ENCODE measurements at regions not wholly inside any gene's neighbourhood (a gene's known extent, or its start where the extent isn't known, plus 50 kb on each side); places are given as distances from the start of the nearest gene placed in this dataset.
"Not testable (repeated sequence)": the region's sequence is repeated elsewhere in the genome, so short reads cannot be mapped to it uniquely, and the experiment has no call there.

DNA sequence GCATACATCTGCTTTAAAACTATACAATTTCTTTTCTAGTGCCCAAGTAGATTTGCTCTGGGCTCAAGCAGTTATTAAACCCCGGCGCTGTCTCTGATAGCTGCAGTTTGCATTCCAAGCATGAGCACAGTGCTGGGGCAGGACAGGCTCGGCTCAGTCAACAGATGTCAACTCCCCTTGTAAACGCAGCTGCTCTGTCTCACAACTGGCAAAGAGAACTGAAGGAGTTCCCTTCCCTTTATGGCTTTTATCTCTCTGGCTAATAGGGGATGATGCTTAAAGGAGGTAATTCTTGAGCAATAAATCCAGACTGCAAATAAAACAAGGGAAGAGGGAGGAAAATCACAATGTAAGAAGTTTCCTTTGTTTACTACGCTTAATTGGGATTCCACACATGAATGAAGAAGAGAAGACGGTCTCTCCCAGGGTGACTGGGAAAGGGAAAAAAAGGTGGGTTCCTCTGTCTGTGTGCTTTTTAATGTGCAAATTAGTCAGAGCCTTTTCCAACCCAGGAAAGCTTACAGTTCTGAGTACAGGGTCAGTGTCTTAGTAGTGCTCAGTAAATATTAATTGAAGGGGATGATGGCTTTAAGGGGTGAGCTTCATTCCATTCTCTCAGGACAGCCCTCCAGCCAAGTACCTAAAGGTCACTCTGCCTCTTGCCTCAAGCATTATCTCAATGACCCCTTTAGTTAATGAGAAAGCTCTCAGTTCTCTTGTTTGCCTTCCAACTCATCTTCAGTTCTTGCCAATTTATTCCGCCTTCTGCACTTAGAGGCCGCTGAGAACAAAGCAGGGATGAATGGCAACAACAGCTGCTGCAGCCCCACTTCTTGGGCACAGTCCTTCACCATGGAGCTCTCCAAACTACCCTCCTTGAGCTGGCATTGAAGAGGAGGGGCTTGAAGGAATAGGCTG is 155.7 kb upstream of the JADE1 start:
- no peak for DNase-seq (ENCODE audit: extremely low read depth in 1 of 2, low read depth in 1 of 2)

DNA sequence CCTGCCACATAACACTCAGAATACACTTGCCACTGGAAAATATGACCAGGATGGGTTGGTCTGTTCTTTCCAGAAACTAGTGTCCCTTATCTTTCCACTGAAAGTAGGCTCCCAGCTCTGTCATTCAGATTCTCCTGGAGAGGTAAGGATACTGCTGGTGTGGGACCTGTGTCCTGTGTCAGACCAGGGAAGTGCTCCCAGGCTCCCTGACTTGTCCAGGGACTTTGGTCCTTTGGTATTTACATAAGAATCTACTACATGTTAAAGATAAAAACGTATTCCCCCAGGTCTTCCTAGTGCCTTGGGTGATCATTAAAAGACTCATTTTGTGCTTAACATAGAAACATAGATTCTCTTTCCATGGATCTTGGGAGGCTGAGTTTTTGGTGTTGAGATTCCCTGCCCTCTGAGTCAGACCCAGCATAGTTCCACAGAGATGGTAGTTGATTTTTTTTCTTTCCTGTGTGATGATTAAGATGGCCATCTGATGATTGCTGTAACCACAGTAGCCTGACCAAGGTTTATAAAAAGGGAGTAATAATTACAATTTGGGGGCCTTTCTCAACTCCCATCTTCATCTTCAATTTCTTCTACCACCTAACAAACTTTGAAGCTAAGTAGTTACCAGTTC is 159.8 kb upstream of the JADE1 start:
- DNase-seq (ENCODE audit: extremely low read depth in 1 of 2, low read depth in 1 of 2): no peak

DNA sequence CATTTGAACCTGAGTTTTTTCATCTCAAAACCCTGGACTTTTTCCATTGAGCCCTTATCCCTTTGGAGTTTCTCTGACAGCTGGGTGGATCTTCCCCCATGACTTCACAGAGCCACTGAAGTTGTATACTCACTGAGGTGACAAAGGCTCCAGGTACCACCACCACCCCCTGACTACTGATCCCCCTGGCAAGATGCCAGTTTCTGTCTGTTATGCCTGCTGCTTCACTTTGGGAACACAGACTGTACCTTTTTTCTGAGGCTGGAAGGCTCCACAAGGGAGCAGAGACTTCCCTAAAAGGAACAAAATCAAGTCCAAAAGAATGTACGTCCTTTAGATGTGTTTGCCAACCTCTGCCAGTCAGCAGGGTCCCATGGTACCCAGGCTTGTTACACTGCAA is 160.3 kb upstream of the JADE1 start:
- no peak for DNase-seq (ENCODE audit: extremely low read depth in 1 of 2, low read depth in 1 of 2)

DNA sequence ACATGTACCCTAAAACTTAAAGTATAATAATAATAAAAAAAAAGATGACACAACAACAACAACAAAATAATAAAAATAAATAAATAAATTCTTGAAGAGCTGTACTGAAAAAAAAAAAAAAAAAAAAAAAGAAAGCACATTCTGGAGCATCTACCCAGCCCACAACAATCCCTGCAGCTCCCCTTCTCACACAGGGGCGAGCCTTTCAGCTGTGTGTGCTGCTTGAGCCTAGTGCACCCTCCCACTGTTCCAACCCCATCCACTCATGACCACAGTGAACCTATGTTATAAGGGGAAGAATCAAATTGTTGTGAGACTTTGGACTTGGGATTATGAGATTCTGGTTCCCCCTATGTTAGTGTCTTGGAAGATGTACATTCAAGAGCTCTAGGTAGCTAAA is 161.5 kb upstream of the JADE1 start:
- DNase-seq (ENCODE audit: extremely low read depth in 1 of 2, low read depth in 1 of 2): no peak

DNA sequence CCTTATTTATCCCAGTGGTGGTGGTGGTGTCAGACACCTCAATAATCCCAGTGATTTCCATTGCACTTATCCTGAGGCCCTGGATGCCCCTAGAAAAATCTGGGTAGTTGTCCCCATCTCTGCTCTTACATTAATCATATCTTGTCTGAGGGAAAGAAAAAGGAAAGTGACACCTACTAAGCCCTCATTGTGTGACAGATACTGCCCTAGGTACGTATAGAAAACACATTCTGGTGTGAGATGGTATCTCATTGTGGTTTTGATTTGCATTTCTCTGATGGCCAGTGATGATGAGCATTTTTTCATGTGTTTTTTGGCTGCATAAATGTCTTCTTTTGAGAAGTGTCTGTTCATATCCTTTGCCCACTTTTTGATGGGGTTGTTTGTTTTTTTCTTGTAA is 162.6 kb upstream of the JADE1 start:
- DNase-seq (ENCODE audit: extremely low read depth in 1 of 2, low read depth in 1 of 2): not testable (repeated sequence)

DNA sequence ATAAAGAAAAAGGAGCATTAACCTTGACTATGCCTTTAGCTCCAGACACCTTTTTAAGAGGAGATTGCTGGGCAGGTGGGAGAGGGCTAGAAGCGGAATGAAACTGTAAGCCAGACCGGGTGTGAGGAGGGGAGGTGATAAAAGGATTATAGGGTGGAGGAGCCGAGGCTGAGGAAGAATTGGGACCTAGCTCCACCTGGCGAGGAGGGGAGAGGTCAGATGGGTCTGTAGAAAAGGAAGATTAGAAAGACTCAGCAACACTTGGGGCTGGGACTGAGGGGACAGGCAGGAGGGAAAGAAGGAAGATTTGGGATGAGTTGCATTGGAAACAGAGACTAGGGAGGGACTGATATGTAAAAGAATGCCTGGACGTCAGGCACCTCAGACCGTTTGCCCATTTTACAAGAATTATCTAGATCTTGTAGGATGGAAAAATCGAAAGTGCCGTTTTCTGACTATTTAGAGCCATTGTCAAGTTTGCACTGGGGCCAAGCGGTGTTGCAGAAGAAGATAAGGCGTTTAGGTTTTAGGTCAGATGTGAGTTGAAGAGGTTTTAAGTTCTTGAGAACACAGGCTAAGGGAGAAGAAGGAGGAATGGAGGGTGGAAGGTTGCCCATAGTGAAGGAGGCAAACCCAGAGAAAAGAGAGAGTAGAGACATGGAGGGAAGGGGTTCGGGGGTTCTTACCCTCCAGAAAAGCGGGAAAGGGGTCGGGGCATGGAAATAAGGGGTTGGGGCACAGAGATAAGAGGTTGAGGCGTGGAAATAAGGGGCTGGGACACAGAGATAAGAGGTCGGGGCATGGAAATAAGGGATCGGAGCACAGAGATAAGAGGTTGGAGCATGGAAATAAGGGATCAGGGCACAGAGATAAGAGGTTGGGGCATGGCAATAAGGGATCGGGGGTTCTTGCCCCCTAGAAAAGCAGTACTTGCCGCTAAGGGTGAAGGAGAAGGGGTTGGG is 164.5 kb upstream of the JADE1 start:
- not testable (repeated sequence) for DNase-seq (ENCODE audit: extremely low read depth in 1 of 2, low read depth in 1 of 2)

DNA sequence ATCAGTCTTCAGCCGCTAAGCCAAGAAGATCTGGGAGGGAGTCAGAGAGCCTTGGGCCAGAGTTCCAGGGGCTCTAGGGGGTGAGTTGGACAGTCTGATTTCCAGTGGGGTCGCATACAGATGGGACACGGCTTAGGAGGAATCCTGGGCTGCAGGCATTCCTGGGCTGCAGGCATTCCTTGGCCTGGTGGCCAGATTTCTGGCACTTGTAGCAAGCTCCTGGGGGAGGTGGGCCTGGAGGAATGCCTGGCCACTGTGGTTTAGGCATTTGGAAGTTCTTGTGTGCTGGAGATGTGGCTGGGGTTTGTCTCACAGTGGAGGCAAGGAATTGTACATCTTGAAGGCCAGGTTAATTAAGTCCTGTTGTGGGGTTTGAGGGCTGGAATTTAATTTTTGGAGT is 165.4 kb upstream of the JADE1 start:
- DNase-seq (ENCODE audit: extremely low read depth in 1 of 2, low read depth in 1 of 2): not testable (repeated sequence)

DNA sequence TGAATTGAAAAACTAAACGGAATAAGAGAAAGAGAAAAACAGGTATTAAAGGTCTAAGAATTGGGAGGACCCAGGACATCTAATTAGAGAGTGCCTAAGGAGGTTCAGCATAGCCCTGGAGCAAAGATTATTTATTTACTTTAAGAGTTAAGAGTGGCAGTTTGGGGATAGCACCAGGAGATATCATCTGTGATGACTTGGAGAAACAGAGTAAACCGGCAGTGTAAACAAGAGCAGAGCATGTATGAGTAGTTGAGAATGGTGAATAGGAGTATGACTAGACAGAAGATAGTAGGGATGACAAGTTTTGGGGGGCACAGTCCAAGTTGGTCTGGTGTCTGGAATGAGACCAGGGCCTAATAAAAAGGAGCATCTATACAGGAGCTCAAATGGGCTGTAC is 167.9 kb upstream of the JADE1 start:
- DNase-seq (ENCODE audit: extremely low read depth in 1 of 2, low read depth in 1 of 2): not testable (repeated sequence)

DNA sequence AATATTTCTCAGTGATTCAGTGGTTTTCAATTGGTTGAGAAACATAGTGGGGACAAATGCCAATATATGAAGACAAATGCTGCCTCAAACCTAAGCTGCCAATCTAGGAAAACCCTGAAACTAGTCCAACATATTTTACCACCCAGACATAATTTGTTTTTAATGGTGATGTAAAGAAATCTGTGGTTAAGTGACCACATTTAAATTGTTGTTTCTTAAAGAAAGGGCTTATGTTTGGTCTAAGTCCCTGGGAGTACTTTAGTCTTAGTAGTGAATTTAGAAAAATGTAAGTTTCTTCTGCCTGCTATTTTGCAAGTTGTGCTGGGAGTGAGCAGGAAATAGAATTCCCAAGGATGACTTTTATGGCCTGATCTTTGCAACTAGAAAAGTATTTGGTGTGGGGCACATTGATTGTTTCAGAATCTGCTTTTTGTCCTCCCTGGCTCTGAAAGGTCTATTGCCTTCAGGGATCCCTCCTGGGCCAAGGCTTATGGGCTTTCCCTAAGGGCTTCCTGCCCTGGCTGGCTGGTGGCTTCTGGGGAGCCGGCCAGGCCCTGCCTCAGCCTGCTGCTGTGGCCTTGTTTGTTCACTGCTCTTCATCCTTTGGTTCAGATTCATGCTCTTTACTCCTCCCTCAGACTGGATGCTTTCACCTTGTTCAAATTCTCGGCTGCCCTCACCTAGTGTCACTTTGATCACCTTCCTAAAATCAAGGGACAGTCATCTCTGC is 169.8 kb upstream of the JADE1 start:
- no peak for DNase-seq (ENCODE audit: extremely low read depth in 1 of 2, low read depth in 1 of 2)

DNA sequence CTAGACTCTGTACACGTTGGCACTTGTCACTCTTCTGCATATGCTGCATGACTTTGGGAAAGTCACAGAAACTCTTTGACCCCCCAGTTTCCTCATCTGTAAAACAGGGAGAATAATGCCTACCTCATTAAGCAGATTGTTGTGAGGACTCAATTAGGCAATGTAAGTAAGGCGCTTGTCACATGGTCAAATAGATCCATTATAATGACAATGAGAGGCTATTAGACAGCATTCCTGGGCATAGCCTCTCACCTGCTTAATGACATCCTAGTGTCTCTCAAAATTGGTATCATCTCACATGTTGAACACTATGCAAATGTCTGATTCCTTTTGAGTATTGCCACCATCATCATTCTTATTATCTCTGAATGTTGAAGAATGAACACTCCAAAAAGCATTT is 172.6 kb upstream of the JADE1 start:
- DNase-seq (ENCODE audit: extremely low read depth in 1 of 2, low read depth in 1 of 2): no peak

DNA sequence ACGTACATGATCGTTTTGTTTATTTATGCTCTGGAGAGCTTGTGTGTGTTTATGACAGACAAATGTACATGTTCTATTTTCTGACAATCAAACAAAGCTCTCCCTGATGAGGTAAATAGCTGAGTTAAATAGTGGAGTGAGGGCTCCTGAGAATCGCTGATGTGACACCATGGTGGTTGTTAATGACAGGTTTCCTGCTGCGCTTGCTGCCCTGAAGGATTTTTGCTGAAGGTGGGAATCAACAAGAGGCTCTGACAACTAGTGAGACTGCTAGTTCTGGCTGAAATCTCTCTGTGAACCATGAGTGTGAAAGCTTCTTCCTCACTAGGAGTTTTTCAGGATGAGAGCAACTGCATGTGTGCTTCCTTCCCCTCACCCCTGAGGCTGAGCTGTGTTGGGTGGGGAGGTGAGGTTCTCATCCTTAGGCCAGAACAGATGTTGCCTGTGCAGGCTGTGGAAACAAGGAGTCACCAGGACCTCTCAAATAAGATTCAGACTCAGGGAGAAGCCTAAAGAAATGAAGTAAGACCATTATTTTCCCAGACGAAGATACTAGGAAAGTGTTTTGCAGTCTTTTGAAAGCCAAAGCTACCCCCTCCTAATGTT is 173.4 kb upstream of the JADE1 start:
- DNase-seq (ENCODE audit: extremely low read depth in 1 of 2, low read depth in 1 of 2): no peak

DNA sequence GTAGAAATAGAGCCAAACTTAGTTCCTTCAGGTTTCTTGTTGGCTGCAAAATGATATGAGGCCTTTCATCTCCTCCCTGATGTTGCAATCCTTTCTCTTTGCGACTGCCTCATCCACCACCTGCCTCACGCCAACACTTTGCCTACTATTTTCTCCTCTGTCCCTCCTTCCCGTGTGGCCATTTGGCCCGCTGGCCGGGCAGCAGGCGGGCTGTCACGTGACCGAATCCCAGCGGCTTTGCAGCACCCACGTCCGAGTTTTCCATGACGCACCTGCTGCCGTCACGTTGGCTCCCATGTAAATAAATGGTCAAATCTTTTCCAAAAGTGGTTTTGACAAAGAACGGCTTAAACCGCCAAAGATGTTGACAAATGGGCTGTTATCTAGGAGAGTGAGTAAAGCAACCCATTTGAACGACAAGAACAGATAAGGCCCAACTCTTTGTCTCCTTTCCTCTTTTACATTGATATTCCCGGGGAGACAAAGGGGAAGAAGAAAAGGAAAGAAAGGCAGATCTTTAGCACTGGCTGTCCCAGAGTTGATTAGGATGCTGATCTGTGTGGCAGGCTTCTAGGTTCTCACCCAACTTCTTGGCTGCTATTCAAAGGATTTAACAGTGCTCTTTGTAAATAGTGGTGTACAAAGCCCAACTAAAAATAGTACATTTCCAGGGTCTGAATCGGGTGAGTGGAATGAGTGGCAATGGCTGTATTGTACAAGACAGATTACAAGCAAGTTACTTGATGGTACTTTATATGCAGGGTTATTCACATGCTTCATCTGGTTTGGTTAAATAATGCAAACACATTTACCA is 174.2 kb upstream of the JADE1 start:
- DNase-seq (ENCODE audit: extremely low read depth in 1 of 2, low read depth in 1 of 2): no peak

DNA sequence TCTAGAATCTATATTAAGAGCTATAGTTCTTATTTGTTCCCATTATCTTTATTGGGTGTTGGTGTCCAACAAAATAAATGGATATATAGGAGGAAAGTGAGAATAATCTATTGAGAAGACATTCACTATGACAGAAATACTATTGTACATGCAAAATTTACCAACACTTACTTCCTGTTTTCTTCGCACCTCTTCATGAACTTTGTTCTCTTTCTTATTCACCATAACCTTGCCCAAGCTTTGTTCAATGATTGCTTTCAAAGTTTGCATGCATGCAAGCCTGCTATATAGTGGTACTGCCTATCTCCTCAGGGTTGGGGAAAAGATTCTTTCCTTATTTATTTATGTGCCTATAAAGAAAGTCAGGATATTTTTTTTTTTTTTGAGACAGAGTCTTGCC is 176.4 kb upstream of the JADE1 start:
- no peak for DNase-seq (ENCODE audit: extremely low read depth in 1 of 2, low read depth in 1 of 2)

DNA sequence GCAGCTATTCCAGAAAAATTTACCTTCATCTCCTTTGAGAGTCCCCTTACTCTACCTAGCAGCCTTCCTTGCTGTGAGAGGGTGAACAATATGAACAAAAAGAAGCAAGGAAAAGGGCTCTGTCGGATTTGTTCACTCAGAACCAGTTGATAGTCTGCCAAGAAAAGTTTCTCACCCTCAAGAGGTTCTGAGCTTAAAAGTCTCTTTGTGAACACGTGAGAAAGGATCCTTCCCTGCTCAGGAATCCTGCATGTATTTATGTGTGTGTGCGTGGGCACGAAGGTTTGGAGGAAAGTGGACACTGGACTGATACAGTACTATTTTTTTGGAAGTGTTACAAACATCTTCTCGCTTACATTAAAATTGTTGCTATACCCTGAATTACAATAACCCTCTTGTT is 178.6 kb upstream of the JADE1 start:
- DNase-seq (ENCODE audit: extremely low read depth in 1 of 2, low read depth in 1 of 2): no peak

DNA sequence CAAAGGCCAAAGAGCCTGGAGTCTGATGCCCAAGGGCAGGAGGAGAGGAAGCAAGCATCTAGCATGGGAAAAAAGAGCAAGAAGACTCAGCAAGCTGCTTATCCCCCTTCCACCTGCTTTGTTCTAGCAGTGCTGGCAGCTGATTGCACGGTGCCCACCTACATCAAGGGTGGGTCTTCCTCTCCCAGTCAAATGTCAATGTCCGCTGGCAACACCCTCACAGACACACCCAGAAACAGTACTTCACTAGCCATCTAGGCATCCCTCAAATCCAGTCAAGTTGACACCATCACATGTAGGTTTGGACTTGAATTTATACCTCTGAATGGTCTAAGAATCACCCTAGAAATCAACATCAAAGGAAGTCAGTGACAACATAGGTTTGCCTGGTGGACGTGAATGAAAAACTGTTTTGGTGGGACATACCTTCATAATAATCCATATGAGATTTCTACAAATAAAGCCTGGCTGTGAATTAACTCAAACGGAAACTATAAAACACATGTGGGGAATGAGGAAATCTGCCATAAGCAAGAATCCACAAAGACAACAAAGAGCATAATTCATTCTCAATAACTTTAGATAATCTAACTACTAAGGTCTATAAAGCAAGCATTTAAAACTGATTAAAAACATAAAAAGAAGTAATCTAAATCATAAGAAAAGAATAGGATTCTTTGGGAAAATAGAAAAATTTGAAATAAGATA is 185.8 kb upstream of the JADE1 start:
- no peak for DNase-seq (ENCODE audit: extremely low read depth in 1 of 2, low read depth in 1 of 2)

DNA sequence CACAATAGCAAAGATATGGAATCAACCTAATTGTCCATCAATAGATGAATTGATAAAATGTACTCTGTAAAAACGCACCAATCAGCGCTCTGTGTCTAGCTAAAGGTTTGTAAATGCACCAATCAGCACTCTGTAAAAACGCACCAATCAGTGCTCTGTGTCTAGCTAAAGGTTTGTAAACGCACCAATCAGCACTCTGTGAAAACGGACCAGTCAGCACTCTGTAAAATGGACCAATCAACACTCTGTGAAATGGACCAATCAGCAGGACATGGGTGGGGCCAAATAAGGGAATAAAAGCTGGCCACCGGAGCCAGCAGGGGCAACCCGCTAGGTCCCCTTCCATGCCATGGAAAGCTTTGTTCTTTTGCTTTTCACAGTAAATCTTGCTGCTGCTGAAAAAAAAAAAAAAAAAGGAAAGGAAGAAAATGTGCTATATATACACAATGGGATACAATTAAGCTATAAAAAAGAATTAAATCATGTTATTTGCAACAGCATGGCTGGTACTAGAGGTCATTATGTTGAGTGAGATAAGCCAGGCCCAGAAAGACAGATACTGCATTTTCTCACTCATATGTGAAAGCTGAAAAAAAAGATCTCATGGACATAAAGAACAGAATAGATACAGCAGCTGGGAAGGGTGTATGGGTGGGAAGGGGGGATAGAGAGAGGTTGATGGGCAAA is 189.1 kb upstream of the JADE1 start:
- not testable (repeated sequence) for DNase-seq (ENCODE audit: extremely low read depth in 1 of 2, low read depth in 1 of 2)

DNA sequence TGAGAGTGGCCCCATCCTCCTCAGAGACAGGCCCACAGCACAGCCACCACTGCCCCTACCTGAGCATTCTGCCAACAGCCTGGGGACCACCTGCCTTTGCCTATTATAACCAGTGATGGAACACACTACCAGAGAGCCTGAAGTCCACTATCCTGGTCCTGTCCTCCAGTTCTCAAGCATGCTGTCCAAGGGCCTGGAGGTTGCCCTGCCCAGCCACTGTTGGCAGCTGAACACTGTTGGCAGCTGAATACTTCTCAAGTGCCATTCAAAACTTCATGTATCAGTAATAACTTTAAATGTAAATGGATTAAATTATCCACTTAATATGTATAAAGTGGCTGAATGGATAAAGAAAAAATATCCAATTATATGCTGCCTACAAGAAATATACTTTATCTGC is 194.3 kb upstream of the JADE1 start:
- DNase-seq (ENCODE audit: extremely low read depth in 1 of 2, low read depth in 1 of 2): no peak

DNA sequence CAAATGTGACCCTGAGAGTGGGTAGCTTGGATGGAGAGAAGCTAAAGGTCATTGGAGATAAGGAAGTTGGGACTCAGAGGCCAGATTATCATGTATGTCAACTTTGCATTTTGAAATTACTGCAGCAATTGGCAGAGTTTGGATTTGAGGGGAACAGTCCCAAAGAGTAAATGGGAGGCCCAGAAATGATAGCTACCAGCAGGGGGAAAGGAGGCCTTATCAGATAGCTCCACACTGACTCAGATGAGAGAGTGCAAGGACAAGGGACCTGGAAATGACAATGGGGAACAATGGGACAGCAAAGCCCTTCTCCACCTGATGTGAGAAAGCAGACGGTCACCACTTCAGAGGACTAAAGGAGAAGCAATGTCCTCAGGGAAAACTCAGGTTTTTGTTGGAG is 201.5 kb upstream of the JADE1 start:
- no peak for DNase-seq (ENCODE audit: extremely low read depth in 1 of 2, low read depth in 1 of 2)

Measured in stimulated activated CD8-positive, alpha-beta memory T cell treated with anti-CD3 and anti-CD28 coated beads, Interleukin-7, amount 100 ng/mL, for 48 hours (primary cell).